ENCODE measurements at regions not wholly inside any gene's neighbourhood (a gene's known extent, or its start where the extent isn't known, plus 50 kb on each side); places are given as distances from the start of the nearest gene placed in this dataset.

DNA sequence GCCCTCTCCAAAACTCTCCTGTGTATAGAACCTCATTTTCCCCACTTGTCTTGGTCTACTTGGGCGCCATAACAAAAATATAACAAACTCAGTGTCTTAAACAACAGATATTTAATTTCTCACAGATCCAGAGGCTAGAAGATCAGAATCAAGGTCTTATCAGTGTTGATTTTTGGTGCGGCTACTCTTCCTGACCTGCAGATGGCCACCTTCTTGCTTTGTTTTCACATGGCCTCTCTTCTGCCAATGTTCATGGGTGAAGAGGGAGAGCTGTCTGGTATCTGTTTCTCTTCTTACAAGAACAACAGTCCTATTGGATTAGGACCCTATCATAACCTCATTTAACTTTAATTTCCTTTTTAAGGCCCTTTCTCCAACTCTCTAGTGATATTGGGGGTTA is 177.3 kb downstream of the PABPC4L start:
- no peak for DNase-seq (ENCODE audit: low read depth in 2 of 2)

DNA sequence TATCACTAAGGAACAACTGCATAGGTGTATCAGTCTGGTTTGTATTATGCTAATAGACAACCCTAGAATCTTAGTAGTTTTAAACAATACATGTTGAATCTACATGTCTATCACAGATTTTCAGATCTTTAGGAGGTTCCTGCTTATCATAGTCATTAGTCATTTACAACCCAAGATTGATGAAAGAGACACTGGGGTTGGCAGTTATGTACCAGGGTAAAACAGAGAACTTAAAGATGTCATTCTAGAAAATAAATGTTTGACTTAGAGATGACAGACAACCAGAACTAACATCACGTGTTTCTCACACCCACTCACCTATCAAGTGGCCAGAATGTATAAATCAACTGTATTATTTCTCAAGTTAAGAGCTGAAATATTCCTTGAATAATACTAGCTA is 181.9 kb downstream of the PABPC4L start:
- no peak for DNase-seq (ENCODE audit: low read depth in 2 of 2)

DNA sequence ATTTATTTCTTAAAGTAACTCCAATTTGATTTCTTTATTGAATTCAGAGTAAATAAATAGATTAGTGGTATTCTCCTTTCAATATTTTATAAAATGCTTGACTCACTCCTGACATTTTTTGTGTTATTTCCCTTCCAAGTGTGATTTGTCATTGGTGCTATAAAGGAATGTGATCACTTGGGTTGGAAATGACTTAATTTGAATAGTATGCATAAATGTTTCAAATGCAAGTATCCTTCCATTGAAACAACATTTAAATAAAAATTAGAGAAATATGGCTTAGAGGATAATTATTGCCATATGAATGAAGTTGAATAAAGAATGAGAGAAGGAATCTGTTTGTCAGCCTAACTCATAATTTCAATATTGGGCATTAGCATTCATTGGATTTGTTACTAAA is 182.7 kb downstream of the PABPC4L start:
- DNase-seq (ENCODE audit: low read depth in 2 of 2), result no peak

DNA sequence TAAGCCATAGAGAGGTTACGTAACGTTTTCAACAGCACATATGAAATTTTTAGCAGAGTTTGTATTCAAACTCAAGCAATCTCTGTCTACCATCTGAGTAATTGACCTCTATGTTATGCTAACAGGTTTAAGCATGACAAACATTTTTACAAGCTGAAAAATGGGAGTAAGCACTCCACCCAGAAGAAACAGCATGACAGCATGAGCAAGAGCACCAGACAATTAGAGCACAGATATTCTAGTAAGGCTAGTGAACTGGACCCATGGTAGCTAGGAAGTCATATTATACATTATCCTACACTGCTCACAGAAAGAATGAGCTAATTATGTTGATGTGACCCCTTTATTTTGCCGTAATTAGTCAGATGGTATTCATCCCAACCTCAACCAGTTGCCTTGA is 200.5 kb downstream of the PABPC4L start:
- no peak for DNase-seq (ENCODE audit: low read depth in 2 of 2)

DNA sequence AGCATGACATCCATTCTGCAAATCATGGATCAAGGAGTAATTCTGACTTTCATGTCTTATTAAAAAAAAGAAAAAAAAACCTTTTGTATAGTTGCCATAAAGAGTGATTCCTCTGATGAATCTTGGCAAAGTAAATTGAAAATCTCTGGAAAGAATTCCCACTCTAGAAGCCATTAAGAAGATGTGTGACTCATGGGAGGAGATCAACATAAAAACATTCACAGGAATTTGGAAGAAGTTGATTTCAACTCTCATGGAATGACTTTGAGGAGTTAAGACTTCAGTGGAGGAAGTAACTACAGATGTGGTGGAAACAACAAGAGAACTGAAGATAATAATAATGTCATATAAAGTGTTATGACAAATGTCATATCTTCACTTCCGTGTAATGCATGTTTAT is 204.2 kb downstream of the PABPC4L start:
- DNase-seq (ENCODE audit: low read depth in 2 of 2), result no peak

DNA sequence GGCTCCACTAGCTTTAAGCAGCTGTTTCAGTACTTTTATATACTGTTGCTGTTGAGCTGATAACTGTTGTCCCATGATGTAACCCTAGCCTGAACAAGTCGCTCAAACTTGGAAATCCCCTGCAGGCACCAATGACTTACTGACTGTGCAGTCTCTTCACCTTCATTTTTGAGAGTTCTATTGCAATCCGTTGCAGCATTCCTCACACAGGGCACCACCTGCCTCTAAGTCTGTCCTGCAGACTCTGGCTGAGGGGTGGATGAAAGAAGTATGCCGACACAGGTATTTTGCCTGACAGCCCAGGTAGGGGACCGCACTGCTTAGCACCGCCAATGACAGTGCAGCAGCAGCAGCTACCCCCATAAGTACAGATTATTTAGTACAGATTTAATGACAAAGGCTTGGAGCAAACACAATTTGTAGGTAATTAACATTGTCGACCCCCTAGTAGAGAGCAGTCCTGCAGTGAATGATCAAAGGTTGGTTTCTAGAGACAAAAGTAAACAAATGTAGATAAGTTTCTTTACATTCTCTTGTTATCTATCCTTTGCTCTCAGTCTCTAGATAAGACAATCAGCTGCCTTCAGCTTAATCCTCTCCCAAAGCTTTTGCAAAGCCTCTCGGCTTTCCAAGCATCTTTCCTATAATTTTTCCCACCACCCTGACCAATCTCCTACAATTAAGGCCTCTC is 205.0 kb downstream of the PABPC4L start:
- DNase-seq (ENCODE audit: low read depth in 2 of 2), result no peak

DNA sequence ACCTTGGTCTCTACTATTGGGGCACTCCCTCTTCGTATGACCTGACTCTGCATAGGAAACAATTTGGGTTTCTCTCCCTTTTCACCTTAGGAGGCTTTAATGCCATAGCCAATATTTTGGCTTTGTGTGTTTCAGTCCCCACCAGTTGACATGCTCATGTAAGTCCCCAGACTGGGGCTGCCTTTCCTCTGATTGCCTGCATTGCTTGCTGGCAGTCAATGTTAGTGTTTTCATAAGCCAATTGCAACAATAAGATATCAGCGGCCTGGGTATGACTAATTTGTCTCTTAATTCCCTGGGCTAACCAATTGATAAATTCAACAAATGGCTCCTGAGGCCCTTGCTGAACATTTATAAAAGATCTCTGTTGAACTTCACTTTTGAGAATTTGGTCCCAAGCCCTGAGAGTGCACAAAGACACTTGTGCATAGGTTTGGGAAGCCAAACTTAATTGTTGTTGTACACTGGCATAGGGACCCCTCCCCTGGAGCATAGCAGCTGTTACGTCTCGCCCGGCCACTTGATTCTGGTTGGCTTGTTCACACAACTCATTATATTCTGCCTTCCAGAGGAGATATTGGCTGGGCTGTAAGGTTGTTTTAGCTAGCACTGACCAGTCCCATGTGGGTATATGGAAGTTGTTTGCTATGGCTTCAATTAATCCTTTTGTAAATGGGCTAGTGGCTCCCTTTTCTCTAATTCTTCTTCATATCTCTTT is 206.2 kb downstream of the PABPC4L start:
- DNase-seq (ENCODE audit: low read depth in 2 of 2), result no peak

DNA sequence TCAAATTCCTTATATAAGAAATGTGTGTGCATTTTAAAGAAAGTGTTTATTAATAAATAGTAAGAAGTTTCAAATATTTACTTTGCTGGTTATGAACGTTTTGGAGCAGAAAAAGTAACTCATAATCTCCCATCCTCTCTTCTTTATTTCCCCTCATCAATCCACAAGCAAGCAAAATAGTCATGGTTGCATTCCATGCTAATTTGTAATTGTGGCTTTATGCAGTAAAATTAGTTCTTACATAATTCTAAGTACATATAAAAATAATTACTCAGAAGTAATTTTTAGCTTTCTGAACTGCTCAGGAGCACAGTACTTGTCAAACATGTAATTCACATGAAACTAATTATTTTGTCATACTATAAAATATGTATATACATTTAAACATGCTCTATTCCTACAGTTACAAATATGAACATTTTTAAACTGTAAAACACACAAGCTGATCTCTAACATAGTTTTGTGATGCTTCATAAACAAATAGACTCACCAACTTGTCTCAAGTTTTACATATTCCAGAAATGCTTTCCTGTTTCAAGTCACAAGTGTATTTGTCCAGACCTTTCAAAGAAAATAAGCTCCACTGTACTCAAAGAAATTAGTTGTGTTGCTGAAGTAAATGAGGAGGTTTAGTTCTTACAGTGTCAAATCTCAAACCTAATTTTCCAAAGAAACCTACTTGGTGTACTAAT is 218.9 kb downstream of the PABPC4L start:
- DNase-seq (ENCODE audit: low read depth in 2 of 2), result no peak

DNA sequence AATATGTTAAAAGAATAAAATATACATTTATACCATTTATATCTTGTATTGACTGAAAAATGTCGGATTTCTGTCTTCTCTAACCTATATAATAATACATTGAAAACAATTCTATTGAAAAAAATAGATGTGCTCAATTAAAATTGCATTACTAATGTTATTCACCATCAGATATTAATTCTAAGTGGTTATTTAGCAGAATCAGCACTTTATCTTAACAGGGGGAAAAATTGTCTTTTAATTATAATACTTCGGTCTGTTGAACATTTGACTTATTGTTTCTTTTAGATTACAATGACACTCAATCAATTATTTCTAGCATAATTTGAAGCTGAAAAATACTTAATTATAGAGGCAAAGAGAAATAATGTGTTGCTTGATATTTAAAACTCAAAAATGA is 220.3 kb downstream of the PABPC4L start:
- no peak for DNase-seq (ENCODE audit: low read depth in 2 of 2)

DNA sequence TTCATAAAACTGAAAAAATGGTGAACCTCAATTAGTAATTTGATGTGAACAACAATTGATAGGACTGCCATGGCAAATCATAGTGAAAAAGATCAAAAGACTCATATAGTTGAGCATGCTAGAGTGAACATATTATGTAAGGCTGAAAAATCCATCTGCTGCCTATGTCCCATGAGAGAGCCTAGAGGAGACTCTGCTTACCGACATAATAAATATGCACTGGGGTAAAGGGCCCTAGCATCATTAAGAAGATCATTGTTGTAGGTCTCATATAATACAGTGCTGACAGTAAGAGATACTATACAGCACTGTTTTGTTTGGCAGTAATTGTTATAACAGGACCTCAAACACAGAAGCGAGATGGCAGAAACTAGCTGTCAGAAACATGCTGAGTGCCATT is 229.0 kb downstream of the PABPC4L start:
- DNase-seq (ENCODE audit: low read depth in 2 of 2), result no peak

DNA sequence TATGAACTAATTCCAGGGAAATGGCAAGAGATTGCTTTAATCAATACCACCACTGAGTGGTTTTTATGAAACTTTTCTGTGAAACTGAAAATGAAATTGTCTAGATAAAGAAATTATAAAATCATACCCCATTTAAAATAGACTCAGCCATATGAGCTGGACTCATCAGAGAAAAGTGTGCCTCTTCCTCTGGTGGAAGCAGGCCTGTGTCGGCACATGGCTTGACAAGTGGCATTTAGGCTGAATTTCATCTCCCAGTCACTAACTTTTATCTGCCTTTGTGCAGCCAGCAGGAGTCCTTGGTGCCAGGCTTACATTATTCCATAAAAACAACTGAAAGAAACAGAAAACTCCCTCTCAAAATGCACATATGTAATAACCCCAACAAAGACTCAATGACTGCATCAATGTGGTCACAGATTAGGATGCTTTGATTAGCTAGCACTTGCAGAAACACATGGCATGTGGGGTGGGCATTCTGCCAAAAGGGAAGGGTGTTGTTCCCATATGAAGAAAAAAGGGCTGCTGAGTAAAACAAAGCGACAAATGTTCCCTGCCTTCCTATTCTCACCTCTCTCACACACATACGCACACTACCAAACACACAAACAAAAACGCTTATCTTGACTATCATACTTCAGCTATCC is 232.3 kb downstream of the PABPC4L start:
- DNase-seq (ENCODE audit: low read depth in 2 of 2), result peak in 1 of 2 donors; percentile 2

DNA sequence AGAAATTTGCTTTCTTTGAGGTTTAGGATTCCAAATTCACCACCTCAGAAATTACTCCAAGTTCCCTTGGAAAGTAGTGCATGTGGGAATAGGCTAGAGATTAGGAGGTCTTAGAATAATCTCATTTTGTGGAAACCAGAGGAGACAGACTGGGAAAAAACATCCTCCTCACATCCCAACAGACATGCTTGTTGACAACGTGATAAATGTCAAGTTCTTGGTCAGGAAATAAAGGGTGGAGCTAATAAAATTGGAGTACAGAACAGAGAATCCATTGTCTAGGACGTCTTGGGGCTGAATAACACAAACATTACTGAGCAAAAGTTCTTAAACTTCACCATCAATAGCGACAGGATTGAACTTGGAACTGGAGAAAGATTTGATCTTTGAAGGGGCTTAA is 233.4 kb downstream of the PABPC4L start:
- no peak for DNase-seq (ENCODE audit: low read depth in 2 of 2)

DNA sequence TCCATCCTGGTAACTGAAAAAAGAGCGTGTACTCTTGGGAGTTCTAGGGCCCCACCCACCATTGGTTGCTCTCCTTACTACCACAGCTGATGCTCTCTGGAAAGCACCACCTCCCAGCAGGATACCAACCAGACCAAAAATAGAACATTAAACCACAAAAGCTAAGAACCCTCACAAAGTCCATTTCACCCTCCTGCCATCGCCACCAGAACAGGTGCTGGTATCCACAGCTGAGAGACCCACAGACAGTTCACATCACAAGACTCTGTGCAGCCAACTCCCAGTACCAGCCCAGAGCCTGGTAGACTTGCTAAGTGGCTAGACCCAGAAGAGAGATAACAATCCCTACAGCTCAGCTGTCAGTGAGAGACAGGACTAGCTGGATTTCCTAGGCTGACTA is 240.6 kb downstream of the PABPC4L start:
- no peak for DNase-seq (ENCODE audit: low read depth in 2 of 2)

DNA sequence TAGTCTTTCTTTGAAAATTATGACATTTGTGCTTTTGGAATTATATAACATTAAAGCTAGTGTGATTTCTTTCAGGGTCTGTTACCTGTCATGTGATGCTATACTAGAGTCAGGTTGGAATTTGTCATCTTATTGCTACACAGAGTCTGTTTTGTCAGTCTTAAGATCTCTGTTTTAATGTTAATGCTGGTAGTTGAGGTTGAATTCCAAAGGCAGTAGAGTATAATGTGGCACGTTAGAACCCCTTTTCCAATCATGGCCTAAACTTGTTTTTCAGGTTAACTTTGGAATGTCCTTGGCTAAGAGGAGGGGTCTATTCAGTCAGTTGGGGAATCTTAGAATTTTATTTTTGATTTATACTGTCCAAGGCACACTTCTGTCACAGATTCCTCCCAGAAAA is 258.5 kb downstream of the PABPC4L start:
- DNase-seq (ENCODE audit: low read depth in 2 of 2), result no peak

DNA sequence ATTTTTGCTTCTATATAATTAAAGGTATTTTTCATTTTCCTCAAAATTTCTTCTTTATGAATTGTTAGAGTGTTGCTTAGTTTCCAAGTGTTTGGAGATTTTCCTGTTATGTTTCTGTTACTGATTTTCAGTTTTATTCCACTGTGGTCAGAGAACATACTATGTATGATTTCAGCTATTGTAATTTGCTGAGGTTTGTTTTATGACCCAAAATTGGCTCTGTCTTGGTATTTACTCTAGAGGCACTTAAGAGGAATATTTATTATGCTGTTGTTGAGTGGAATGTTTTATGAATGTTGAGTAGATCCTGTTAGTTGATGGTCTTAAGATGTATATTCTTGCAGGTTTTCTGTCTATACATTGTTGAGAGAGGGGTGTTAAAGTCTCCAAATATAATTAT is 263.5 kb downstream of the PABPC4L start:
- no peak for DNase-seq (ENCODE audit: low read depth in 2 of 2)

DNA sequence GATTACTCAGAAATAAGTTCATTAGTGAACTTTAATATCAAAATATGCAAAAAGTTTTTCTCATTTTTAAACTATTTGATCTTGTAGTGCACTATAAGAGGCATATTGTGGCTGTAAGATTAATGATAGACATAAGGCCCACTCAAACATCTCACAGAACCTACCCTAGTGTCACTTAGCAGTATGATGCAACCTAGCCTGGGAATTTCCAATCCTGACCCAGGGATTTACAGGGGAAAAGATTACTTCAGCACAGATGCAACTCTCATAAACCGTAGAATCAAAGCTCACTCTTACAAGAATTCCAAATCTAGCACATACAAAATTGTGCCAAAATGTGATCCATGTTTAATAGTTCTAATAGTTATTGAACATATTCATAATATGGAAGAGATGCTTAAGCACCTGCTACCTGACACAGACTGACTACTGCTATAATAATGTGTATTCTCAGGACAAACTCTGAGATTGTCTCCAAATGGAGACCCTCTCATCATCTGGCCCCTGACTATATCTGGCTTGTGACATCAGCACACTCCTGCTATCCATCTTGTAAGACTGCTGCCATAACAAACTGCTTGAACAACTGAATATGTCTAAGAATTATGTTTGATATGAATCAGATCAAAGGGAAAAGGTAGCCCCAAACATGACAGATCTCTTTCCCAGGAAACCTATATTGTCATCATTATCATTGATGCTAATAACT is 271.9 kb downstream of the PABPC4L start:
- no peak for DNase-seq (ENCODE audit: low read depth in 2 of 2)

DNA sequence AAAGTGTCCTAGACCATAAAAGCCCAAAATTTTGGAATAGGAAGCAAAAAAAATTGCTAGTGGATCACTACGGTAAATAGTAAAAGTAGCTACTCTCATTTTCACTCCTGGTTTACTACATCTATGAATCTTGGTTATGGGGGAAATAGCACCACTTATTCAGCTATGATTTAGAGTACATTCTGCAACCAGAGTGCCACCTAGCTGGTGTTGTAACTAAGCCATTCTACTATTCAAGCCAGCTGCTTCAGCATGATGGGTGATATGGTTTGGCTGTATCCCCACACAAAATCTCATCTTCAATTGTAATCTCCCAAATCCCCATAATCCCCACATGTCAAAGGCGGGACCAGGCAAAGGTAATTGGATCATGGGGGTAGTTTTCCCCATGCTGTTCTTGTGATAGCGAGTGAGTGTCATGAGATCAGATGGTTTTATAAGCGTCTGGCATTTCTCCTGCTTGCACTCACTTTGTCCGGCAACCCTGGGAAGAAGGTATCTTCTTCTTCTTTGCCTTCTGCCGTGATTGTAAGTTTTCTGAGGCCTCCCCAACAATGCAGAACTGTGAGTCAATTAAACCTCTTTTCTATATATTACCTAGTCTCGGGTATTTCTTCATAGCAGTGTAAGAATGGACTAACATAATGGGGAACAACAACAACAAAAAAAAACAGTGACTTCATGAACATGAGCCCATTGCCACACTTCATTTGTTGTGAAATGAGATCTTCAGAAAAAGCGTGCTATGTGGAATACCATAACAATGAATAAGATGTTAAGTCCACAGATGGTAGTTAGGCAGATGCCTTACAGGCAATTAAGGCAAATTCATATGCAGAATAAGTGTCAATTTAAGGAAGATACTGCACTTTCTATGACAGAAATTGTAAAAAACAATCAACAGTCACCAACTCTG is 280.1 kb downstream of the PABPC4L start:
- no peak for DNase-seq (ENCODE audit: low read depth in 2 of 2)

DNA sequence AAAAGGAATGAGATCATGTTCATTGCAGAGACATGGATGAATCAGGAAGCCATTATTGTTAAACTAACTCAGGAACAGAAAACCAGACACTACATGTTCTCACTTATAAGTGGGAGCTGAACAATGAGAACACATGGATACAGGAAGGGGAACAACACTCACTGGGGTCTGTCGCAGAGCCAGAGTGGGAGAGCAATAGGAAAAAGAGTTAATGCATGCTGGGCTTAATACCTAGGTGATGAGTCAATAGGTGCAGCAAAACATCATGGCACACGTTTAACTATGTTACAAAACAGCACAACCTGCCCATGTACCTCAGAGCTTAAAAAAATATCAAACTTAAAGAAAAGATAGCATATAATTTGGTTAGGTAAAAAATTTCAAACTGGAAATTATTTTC is 281.4 kb downstream of the PABPC4L start:
- DNase-seq (ENCODE audit: low read depth in 2 of 2), result no peak

DNA sequence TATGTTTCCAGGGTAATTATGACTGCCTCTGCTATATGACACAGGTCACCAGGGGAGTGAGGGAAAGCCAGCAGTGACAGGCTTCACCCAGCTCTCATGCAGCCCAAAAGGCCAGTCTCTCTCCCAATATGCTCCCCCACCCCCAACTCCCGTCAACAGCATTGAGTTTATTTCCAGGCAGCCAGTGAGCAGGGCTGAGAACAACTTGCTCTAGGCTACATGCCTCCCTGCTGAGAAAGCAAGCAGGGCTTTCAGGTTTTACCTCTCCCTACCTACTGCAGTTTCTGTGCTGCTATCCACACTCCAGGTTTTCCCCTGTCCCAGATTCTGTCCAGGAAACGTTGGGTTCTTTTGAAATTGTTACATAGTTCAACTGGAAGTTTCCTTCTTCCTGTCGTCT is 291.4 kb downstream of the PABPC4L start:
- DNase-seq (ENCODE audit: low read depth in 2 of 2), result no peak

DNA sequence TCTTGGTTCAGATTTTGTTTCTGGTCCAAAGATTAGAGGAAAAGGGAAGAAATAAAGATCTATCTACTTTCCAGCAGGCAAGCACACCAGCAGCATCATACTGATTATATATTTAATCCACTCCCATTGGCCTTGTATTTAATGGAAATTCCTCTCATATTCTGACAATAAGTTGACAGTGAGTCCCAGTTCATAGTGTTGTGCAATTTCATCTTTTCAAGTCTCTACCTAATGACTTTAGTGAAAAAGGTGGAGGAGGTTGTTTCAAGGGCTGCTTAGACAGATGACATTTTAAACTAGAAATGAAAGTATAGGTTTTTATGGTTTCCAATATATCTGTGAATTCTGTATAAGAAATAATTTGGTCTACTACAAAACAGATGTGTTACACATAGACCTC is 298.6 kb downstream of the PABPC4L start:
- DNase-seq (ENCODE audit: low read depth in 2 of 2), result no peak

DNA sequence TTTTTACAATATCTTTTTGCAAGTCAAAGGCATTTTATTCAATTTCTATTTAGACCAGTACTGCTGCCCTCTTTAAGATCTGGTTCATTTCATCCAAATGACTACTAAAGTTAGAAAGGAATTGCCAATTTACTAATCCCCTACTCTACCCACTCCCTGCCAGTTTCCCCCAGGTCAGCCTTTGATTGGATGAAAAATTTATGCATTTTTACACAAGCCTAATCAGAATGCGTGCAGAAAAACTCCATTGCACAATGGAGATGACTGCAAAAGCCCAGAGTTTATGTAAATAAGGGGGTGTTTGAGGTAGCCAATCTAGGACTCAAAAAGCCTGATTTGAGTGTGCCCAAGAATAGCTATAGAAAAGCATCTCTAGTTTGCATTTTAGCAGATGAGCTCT is 310.6 kb downstream of the PABPC4L start:
- no peak for DNase-seq (ENCODE audit: low read depth in 2 of 2)
